ENCODE measurements at regions not wholly inside any gene's neighbourhood (a gene's known extent, or its start where the extent isn't known, plus 50 kb on each side); places are given as distances from the start of the nearest gene placed in this dataset.
"Not testable (repeated sequence)": the region's sequence is repeated elsewhere in the genome, so short reads cannot be mapped to it uniquely, and the experiment has no call there.

- intact Hi-C loops (cut with DNase I), result no loop called here
- no peak for DNase-seq (ENCODE audit: low spot score)
Observed at GRCh38 chr12:73159954-73160353, 887.8 kb downstream of the TRHDE start.

GRCh38 chr12:73161970-73162369, 889.8 kb downstream of the TRHDE start:
- intact Hi-C loops (cut with DNase I), result no loop called here
- no peak for DNase-seq (ENCODE audit: low spot score)

- intact Hi-C loops (cut with DNase I), result no loop called here
- DNase-seq (ENCODE audit: low spot score), result no peak
Observed at GRCh38 chr12:73180734-73181133, 908.6 kb downstream of the TRHDE start.

GRCh38 chr12:73181244-73181643, 909.1 kb downstream of the TRHDE start:
- no peak for DNase-seq (ENCODE audit: low spot score)
- intact Hi-C loops (cut with DNase I), result no loop called here

GRCh38 chr12:73185403-73185802, 913.2 kb downstream of the TRHDE start:
- intact Hi-C loops (cut with DNase I), result no loop called here
- no peak for DNase-seq (ENCODE audit: low spot score)

- intact Hi-C loops (cut with DNase I), result no loop called here
Observed at GRCh38 chr12:73186272-73186671, 914.1 kb downstream of the TRHDE start.

GRCh38 chr12:73187765-73188164, 915.6 kb downstream of the TRHDE start:
- no peak for DNase-seq (ENCODE audit: low spot score)
- intact Hi-C loops (cut with DNase I), result no loop called here

More at GRCh38 chr12:73186272-73186671, 914.1 kb downstream of the TRHDE start:
- no peak for DNase-seq (ENCODE audit: low spot score)

- intact Hi-C loops (cut with DNase I), result no loop called here
- DNase-seq (ENCODE audit: low spot score), result no peak
Observed at GRCh38 chr12:73210548-73211204, 938.5 kb downstream of the TRHDE start.

GRCh38 chr12:73220951-73221350, 948.8 kb downstream of the TRHDE start:
- intact Hi-C loops (cut with DNase I), result no loop called here

GRCh38 chr12:73221398-73221797, 949.2 kb downstream of the TRHDE start:
- DNase-seq (ENCODE audit: low spot score), result no peak
- intact Hi-C loops (cut with DNase I), result no loop called here

More at GRCh38 chr12:73220951-73221350, 948.8 kb downstream of the TRHDE start:
- DNase-seq (ENCODE audit: low spot score), result no peak

GRCh38 chr12:73221836-73222235, 949.7 kb downstream of the TRHDE start:
- intact Hi-C loops (cut with DNase I), result no loop called here
- DNase-seq (ENCODE audit: low spot score), result no peak

GRCh38 chr12:73225371-73225937, 953.3 kb downstream of the TRHDE start:
- intact Hi-C loops (cut with DNase I), result no loop called here
- no peak for DNase-seq (ENCODE audit: low spot score)

GRCh38 chr12:73225941-73226340, 953.8 kb downstream of the TRHDE start:
- DNase-seq (ENCODE audit: low spot score), result no peak
- intact Hi-C loops (cut with DNase I), result no loop called here

- DNase-seq (ENCODE audit: low spot score), result no peak
- intact Hi-C loops (cut with DNase I), result no loop called here
Observed at GRCh38 chr12:73226593-73226992, 954.4 kb downstream of the TRHDE start.

- intact Hi-C loops (cut with DNase I); DNase-seq (ENCODE audit: low spot score): not testable (repeated sequence)
Observed at GRCh38 chr12:73228828-73229227, 956.7 kb downstream of the TRHDE start.

GRCh38 chr12:73235387-73235786, 963.2 kb downstream of the TRHDE start:
- intact Hi-C loops (cut with DNase I), result no loop called here
- no peak for DNase-seq (ENCODE audit: low spot score)

- no peak for DNase-seq (ENCODE audit: low spot score)
- intact Hi-C loops (cut with DNase I), result no loop called here
Observed at GRCh38 chr12:73240110-73240509, 967.9 kb downstream of the TRHDE start.

- DNase-seq (ENCODE audit: low spot score), result no peak
- intact Hi-C loops (cut with DNase I), result no loop called here
Observed at GRCh38 chr12:73262788-73263381, 990.7 kb downstream of the TRHDE start.

- intact Hi-C loops (cut with DNase I), result no loop called here
- DNase-seq (ENCODE audit: low spot score), result no peak
Observed at GRCh38 chr12:73266206-73266605, 994.0 kb downstream of the TRHDE start.

GRCh38 chr12:73274976-73275375, 1002.8 kb downstream of the TRHDE start:
- intact Hi-C loops (cut with DNase I), result no loop called here
- DNase-seq (ENCODE audit: low spot score), result no peak

GRCh38 chr12:73277971-73278370, 1005.8 kb downstream of the TRHDE start:
- intact Hi-C loops (cut with DNase I), result no loop called here
- DNase-seq (ENCODE audit: low spot score), result no peak

All from cardiac septum (tissue), 1 donor.